GM18867 (cell line): ENCODE measurements at regions not wholly inside any gene's neighbourhood (a gene's known extent, or its start where the extent isn't known, plus 50 kb on each side); places are given as distances from the start of the nearest gene placed in this dataset.
"Not testable (repeated sequence)": the region's sequence is repeated elsewhere in the genome, so short reads cannot be mapped to it uniquely, and the experiment has no call there.

Experiments used
- ATAC-seq: cut with Tn5 transposase; IDR thresholded peaks from one replicate; pipeline ENCODE4 v1.9.1; 2021; ENCODE audit warnings: mild to moderate bottlenecking, moderate library complexity; ENCODE audit not compliant: unreplicated experiment

DNA sequence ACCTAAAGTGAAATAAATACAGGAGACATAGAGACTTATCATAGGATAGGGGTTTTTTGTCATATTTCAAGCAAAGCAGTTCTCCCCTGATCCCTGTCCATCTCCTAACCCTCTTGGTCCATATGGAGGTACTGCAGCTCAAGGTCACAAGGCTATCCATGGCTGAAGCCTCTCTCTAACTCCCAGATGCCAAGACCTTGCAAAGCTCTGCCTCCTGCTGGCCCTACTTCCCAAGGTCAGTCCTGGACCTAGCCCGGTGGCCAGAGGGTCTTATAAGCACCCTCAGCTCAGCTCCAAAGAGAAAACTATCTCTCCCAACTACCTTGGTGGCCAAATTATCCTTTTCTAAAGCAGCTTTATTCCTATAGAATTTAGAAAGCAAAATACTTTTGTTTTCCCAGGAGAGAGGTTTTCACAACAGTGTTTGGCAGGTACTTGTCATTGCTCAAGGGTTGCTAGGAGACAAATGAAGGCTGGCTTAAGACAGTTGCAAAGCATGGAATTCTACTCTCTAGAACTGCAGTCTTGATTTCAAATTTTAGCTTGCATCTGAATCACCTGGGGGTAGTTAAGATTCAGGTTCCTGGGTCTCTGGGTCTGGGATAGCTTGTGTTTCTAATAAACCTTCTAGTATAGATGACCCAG, 121.5 kb downstream of the XCL2 start:
- no peak for ATAC-seq

DNA sequence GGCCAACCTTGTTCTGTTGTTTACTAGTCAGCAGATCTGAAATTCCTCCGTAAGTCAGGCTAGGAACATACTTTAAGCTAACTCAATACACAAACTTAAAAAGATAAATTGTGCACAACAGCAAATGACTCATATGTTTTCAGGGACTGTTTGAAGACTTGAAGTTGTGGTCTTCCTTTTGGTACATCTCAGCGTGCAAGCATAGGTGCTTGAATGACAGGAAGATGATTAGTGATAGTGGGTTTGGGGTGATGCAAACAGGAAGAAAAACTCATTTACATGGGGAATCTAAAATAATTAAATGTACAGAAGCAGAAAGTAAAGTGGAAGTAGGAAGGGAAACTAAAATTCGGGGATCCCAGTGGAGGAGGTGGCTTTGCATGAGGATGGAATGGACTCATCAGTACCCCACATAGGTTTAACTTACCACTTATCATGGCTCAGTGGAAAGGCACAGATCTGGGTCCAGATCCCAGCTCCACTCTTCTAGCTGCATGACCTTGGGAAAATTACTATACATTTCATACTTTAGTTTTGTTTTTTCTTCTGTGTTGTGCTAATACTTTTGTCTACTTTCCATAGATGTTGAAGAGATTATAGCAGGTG, 122.3 kb downstream of the XCL2 start:
- no peak for ATAC-seq

DNA sequence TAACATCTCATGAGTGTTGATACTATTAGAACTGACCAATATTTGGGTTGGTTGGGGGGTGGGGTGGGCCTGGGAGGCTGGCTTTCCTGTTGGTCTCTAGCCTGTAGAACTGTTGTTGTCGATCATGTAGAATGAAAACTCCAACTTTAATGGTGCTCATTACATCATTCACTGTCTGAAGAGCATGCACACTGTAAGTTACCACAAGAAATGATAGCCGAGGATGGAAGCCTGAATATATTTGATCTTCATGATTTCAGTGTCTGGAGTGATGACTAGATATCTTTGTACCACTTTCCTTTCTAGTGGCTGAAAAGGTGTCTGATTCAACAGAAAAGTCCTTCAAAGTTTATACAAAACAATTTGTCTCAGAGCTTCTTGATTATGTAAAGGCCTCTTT, 123.6 kb downstream of the XCL2 start:
- no peak for ATAC-seq

DNA sequence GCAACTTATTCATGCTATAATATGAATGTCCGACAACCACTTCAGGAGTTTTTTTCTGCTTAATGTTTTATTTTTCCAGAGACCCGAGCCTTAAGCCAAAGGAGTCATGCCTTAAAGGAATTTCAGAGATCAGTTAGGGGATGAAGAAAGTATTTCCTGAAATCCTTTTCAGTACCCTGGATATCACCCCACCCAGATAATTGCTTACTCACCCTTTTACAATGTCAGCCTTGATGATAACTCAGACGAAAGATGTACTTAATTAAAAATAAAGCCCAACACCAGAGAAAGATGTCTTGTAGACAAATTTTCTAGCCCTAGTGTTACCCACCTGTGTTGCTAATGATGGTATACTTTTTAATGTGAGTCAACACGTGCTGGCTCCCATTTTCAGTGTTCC, 124.1 kb downstream of the XCL2 start:
- ATAC-seq: no peak

DNA sequence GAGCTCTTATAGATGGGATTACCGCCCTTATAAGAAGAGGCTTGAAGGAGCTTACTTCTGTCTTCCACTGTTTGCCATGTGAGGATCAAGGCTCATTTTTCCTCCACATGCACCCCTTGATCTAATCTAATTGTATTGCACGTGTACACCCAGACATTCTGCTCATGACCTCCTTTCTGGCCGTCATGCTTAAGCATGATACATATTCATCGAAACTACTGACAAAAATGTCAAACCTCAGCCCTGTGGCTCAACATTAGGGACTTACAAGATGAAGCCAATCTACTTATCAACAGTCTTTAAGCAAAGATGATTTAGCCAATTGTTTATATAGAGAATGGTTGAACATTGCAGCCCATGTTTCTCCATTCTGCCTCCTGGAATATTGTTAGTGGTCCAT, 127.6 kb downstream of the XCL2 start:
- no peak for ATAC-seq

DNA sequence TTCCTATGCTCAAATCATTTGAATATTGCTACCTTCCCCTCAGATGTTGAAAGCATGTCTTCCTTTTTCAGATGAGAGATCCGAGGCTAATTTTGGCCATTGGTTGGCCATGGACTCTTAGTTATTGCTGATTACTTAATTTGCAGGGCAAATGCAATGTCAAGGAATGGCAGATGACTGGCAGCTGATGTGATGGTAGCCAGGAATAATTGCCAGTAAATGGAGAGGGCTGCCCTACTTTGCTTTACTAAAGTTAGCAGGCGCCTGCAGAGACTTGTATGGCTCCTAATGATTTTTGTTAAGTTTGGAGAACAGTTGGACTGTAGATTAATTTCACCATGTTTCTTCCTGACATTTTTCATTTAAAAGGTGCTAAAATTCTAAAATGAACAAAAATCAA, 128.9 kb downstream of the XCL2 start:
- no peak for ATAC-seq

DNA sequence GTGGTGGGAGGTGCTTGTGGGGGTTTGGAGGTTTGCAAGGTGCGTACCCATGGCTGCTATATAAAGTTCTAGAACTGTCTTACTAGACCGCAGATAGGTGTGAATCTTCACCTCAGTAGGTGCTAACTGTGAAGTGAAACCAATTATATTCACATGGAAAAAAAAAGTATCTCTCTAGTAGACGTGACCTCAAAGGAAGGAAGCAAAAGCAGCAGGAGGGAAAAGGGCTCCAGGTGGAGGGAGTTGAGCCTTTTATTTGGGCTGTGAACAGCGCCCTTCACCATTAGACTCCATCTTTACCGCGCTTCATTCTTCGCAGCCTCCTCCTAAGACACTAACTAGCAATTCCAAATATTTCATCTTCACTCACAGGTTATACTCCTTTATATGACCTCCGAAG, 129.8 kb downstream of the TBX19 start:
- peak; percentile 55 for ATAC-seq

DNA sequence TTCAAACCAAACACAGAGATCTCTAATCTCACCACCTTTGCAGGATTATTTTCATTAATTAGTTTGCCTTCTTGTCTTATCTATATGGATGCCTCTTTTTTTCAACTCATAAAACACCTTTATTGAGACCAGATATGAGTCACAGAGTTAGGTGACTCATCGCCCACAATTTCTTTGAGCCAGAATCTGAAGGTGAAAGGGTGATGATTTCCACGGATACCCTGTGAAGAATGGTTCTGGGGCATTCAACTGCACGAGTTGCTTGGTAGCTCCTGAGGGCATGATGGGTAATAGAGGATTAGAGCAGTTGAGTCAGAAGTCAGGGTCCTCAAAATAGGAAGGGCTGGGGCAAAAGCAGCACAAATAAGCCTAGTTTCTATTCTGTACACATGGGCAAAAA, 128.2 kb downstream of the TBX19 start:
- ATAC-seq: peak; percentile 73

DNA sequence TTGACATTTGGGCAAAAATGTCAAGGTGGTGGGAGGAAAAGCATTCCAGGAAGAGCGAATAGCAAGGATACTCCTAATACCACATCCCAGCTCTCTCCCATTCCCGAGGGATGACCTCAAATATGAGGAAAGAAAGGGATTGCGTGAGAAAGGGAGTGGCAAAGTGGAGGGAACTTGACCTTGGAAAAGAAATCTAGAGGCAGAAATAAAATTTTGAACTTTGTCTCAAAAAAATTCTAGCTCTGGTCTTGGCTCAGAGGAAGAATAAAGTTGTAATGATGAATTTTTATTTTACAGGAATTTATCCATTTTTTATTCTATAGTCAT, 127.8 kb downstream of the TBX19 start:
- no peak for ATAC-seq

DNA sequence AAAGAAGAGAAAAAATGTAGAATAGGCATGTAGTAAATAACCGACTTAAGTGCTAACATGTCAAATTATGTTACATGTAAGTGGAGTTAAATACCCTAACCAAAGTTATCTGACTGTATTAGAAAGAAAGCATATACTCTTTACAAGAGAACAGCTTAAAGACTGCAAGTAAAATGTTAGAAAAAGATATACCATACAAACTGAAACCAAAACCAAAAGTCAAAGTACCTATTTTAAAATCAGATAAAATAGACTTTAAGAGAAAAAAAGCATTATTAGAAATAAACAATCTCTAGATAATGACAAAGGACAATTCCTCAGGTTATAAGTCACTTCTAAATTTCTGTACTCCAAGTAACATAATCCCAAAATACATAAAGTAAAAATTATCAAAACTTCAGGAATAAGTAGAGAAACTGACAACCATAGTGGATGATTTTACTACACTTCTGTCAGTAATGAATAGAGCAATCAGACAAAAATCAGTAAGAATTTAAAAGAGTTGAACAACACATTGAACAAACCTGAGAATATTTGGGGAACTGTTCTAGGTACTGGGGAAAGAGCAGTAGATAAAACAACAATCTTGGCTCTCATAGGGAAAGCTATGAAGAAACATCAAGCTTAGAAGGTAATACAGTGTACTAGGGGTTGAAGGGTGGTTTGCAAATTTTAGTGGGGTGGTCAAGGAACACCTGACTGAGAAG, 127.3 kb downstream of the TBX19 start:
- ATAC-seq: no peak

DNA sequence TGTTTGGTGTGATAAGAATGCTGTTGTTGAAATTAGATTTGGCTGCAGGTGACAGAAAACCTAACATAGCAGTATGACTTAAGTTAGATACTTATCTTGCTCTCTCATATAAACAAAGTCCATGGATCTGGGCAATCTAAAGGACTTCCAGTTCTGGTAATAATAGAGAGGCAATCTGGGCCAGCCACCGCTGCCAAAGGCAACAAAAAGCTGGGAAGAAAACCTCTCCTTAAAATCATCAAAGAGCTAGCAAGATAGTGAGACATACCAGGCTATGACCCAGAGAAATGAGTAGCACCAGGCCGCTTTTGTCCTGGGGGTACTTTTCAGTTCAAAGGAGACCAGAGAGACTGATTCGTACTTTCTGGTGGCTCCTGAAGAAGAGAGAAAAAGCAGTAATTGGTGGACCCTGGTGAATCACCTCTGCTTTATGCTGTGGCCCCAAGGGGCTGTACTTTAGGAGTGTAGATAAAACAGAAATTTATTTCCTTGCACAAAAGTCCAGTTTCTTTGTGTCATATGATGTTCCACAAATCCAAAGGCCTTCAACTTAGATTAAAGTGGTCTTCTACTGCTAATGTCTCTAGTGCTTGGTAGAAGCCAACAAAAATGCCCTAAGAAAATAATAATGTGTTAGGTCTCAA, 125.4 kb downstream of the TBX19 start:
- ATAC-seq: no peak

DNA sequence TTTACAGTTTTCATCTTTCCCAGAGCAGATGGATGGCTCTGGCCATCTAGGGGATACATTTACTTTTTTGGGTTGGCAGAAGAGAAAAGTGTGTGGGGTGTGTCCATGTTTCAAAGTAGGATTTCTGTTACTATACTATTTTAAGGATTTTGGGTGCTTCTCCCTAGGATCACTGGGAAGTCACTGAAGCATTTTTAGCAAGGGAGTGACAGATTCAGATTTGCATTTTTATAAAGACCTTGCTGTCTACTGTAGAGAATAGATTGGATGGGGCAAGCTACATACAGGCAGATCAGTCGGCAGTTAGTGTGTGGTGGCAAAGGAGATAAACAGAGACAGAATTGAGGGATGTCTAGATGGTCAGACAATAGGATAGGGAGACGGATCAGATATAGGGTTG, 122.5 kb downstream of the TBX19 start:
- ATAC-seq: no peak

DNA sequence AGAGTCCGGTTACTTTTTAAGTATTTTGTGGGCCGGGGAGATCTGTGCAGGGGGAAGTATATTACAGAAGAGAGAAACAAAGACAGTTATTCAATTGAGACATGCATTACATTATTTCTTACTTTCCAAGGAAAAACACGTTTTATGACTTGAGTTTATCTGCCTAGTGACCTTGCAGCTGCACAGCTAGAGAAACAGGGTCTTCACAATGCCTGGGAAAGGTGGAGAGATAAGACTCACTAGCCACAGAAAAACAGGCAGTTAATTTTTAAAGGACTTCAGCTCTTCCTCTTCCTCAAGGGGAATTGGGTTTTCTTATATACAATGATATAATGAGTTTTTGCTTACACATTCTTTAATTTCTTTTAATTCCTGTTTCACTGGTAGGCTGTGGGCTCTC, 121.8 kb downstream of the TBX19 start:
- not testable (repeated sequence) for ATAC-seq

DNA sequence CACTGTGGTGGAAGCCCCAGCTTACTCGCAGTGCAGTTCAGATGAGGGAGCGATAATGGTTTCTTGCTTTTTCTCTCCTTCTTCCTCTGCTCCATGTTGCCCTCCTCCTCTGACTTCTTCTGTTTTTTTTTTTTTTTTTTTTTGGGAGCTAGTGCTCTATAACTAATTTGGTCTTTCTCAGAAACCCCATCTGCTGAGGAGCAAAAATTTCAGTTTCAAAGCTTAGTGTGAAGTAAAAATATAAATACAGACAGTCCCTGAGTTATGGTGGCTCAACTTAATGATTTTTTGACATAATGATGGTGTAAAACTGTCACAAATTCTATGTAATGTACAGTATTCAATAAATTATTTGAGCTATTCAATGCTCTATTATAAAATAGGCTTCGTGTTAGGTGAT, 120.7 kb downstream of the TBX19 start:
- no peak for ATAC-seq

DNA sequence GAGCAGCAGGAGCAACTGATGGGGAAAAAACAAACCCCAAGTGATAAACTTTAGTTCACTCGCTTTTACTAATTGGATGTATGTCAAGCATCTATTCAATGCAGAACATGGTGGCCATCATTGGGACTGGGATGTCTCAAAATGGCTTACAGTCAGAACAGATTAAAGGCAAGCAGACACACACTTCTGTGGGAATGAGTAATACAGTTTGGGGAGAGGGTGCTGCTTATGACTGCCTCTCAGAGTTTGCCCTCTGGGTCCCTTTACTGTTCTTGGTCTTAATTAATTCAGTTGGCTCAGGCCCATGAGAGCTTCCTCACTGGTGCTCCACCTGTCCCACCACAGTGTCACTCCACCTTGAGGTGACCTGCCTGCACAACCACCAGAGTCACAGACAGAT, 119.5 kb downstream of the TBX19 start:
- no peak for ATAC-seq

DNA sequence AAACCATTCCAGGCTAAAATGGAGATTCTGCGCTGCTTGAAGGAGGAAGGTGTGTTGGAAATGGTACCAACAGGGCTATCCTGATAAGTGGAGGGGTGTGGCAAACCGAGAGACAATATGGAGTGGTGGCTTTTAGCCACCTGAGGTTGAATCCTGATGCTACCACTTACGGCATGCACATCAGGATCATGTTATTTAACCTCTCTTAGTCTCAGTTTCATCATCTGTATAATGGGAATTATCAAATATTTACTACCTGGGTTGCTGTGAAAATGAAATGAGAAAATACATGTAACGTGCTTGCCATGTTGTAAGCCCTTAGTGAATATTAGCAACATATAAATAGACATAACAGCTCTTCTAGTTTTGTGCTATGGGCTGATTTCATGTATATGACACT, 117.1 kb downstream of the TBX19 start:
- ATAC-seq: no peak

DNA sequence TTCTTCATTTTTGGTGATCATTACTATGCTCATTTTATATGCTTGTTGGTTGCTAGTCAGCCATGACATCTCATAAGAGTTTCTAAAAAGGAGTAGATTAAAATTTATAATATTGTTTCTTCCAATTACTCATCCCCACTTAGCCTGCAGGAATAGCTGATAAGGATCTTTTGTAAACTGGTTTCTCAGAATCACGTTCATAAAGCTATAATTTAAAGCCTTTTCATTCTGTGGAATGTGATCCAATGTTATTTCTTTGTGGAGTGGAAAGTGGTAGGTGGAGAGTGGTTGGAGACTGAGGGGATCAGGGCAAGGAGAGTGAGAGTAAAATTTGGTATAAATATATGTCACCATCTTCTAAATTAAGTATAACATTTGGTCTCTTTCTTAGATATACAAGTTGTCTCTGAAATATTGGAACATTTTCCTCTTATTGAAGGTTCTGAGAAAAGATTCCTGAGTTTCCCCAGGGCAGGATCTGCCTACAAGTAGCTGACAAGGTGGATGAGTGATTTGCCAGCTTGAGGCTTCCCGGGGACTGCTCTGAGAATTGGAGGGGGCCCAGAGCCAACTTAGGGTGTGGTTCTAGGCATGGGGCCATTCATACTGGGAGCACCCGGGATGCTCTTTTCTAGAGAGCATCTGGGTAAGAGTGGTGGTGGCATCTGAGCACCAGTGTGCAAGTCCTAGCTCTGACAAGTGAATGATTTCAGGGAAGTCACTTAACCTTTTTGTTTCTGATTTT, 116.4 kb downstream of the TBX19 start:
- no peak for ATAC-seq

DNA sequence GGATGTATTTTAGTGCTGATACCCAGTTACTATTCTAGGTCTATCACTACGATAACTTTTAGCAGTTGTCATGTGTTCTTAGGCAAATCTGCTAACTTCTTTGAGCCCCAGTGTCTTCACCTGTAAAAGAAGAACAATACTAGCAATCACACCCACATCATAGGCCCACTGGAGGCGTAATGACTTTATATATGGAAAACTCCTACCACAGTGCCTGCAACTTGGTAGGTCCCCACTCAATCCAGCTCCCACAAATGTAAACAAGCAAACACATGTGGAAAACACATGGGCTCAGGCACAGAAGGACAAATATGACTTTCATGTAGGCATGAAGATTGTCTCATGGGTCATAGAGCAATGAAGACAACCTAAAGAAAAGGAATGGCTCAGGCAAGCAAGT, 115.8 kb downstream of the TBX19 start:
- no peak for ATAC-seq

DNA sequence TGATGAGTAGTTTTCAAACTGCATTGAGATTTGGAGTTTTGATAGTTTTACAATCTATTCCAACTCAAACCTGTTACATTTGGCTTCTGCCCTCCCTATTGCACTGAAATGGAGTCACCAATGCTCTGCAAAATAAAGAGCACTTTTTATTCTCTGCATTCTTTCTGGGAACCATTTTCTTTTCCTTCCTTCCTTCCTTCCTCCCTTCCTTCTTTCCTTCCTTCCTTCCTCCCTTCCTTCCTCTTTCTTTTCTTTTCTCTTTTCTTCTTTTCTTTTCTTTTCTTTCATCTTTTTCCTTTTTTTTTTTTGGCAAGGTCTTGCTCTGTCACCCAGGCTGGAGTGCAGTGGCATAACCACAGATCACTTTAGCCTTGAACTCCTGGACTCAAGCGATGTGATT, 114.2 kb downstream of the TBX19 start:
- no peak for ATAC-seq

DNA sequence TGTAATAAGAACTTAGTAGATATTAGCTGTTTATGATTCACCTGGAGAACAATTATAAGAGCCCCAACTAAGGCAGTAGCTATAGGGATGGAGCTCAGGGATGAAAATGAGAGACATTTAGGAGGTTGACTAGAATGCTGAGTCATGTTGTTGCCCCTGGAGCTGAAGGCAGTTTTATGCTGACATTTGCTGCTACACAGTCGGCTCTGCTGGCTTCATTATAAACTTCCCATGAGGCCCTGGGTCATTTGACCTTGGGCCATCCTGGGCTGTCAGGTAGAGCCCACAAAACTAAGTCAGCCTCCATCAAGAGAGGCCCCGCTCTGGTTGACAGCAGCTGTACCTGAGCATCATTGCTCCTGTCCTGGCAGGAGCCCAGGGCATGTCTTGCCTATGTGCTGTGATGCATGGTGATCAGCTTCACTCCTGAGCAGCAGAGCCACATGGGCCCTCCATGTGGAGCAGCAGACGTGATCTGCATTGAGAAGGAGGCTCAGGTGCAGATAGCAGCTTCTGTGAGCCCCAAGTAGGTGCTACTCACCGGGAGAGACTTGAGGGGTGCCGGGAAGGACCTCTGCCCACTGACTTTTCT, 112.4 kb downstream of the TBX19 start:
- no peak for ATAC-seq
